ENCODE measurements at regions not wholly inside any gene's neighbourhood (a gene's known extent, or its start where the extent isn't known, plus 50 kb on each side); places are given as distances from the start of the nearest gene placed in this dataset.

GRCh38 chr2:207224381-207224780 lies 58.6 kb upstream of the KLF7 start:
- TF ChIP-seq POLR2AphosphoS5 (IDR thresholded peaks at IDR 0.05; ENCODE audit: low read depth): no peak
- TF ChIP-seq SPI1 (IDR thresholded peaks at IDR 0.05; ENCODE audit: borderline replicate concordance, low read depth): no peak
- no peak for TF ChIP-seq REST (IDR thresholded peaks at IDR 0.05; ENCODE audit: insufficient replicate concordance, low read depth)
- no peak for DNase-seq (ENCODE audit: low read depth in 1 of 2, low spot score in 1 of 2)
- H3K27me3 ChIP-seq (ENCODE audit: insufficient read depth, poor library complexity, severe bottlenecking): no peaks in the 10 kb centered on the region
- no peak overlapping the region for H3K27ac ChIP-seq (replicated peaks)
- H3K4me3 ChIP-seq (replicated peaks; ENCODE audit: insufficient read depth, low read length): no peak overlapping the region

GRCh38 chr2:207224791-207225482 lies 59.2 kb upstream of the KLF7 start:
- Histone ChIP-seq H3K4me3 (replicated peaks; ENCODE audit: insufficient read depth, low read length) (no peak overlapping the region), H3K27me3 (ENCODE audit: insufficient read depth, poor library complexity, severe bottlenecking) (no peaks in the 10 kb centered on the region), H3K27ac (replicated peaks) (no peak overlapping the region)
- TF ChIP-seq POLR2AphosphoS5 (IDR thresholded peaks at IDR 0.05; ENCODE audit: low read depth) (no peak), REST (IDR thresholded peaks at IDR 0.05; ENCODE audit: insufficient replicate concordance, low read depth) (no peak), SPI1 (IDR thresholded peaks at IDR 0.05; ENCODE audit: borderline replicate concordance, low read depth) (no peak), GABPA (IDR thresholded peaks at IDR 0.05; ENCODE audit: low read depth) (no peak), CTCF (IDR thresholded peaks at IDR 0.05; ENCODE audit: insufficient read depth, low read length) (no peak)
- DNase-seq (ENCODE audit: low read depth in 1 of 2, low spot score in 1 of 2): no peak

GRCh38 chr2:207225773-207226172 lies 60.0 kb upstream of the KLF7 start:
- no peak overlapping the region for H3K27ac ChIP-seq (replicated peaks)
- TF ChIP-seq GABPA (IDR thresholded peaks at IDR 0.05; ENCODE audit: low read depth) (no peak), SPI1 (IDR thresholded peaks at IDR 0.05; ENCODE audit: borderline replicate concordance, low read depth) (no peak), POLR2AphosphoS5 (IDR thresholded peaks at IDR 0.05; ENCODE audit: low read depth) (no peak), REST (IDR thresholded peaks at IDR 0.05; ENCODE audit: insufficient replicate concordance, low read depth) (no peak), CTCF (IDR thresholded peaks at IDR 0.05; ENCODE audit: insufficient read depth, low read length) (no peak)
- H3K27me3 ChIP-seq (ENCODE audit: insufficient read depth, poor library complexity, severe bottlenecking): no peaks in the 10 kb centered on the region
- H3K4me3 ChIP-seq (replicated peaks; ENCODE audit: insufficient read depth, low read length): no peak overlapping the region
- DNase-seq (ENCODE audit: low read depth in 1 of 2, low spot score in 1 of 2): no peak

Data from HL-60 (cell line).